SH-SY5Y (cell line): ENCODE measurements at regions not wholly inside any gene's neighbourhood (a gene's known extent, or its start where the extent isn't known, plus 50 kb on each side); places are given as distances from the start of the nearest gene placed in this dataset.

Experiments
- GATA2 ChIP-seq: IDR thresholded peaks from 2 replicates; pipeline ENCODE4 v1.6.1; 2011; ENCODE audit warnings: mild to moderate bottlenecking, low read depth, low read length
- GATA3 ChIP-seq: IDR thresholded peaks from 2 replicates; pipeline ENCODE4 v1.6.1; 2011; ENCODE audit warnings: low read depth, mild to moderate bottlenecking, low read length, moderate library complexity

DNA sequence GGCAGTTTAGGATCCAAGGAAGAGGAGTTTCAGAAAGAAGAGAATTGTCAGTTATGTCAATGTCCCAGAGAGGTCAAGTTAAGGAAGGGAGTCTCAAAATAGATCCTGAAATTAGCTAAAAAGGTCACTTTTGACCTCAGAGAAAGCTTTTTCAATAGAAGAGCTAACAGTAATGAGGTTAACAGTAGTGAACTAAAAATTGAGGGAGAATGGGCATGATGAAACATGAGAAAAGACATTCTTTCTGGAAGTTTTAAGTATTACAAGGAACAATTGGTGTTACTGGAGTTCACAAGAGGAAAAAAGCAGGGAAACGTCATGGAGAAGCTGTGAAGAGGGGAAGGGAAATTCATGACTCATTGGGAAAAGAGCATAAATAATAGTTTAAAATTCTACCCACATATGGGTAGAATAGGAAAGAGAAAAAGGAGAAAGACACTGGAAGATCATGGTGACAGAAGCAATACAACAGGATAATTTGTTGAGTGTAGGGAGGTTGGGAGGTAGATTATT is 381.2 kb upstream of the FAR2 start:
- TF ChIP-seq GATA2 (no peak), GATA3 (no peak)
